CD4-positive, alpha-beta T cell treated with Interferon alpha-2 for 1 hour (primary cell): ENCODE measurements at regions not wholly inside any gene's neighbourhood (a gene's known extent, or its start where the extent isn't known, plus 50 kb on each side); places are given as distances from the start of the nearest gene placed in this dataset.
"Not testable (repeated sequence)": the region's sequence is repeated elsewhere in the genome, so short reads cannot be mapped to it uniquely, and the experiment has no call there.

Experiments
- DNase-seq, 2 donors: peaks; one replicate each; pipeline ENCODE4 v3.0.0-alpha.2; 2020 to 2022

DNA sequence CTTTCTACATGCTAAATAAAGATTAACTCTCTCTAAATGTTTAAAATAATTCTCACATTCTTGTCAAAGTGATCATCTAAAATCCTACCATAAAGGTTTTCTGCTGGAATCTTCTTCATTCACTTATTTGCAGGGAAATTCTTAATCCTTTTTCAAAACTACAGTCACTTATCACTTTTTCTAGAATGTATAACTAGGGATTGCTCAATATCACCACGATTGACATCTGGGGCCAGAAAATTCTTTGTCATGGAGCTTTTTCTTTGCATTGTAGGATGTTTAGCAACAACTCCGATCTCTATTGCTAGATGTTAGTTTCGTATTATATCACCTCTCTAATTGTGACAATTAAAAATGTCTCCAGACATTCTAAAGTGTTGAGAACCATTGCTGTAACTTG, 344.9 kb upstream of the PIK3R1 start:
- DNase-seq, result no peak

DNA sequence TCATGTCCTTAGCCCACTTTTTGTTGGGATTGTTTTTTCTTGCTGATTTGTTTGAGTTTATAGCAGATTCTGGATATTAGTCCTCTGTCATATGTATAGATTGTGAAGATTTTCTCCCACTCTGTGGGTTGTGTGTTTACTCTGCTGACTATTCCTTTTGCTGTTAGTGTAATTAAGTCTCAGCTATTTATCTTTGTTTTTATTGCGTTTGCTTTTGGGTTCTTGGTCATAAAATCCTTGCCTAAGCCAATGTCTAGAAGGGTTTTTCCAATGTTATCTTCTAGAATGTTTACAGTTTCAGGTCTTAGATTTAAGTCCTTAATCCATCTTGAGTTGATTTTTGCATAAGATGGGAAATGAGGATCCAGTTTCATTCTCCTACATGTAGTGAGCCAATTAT, 351.2 kb upstream of the PIK3R1 start:
- not testable (repeated sequence) for DNase-seq

DNA sequence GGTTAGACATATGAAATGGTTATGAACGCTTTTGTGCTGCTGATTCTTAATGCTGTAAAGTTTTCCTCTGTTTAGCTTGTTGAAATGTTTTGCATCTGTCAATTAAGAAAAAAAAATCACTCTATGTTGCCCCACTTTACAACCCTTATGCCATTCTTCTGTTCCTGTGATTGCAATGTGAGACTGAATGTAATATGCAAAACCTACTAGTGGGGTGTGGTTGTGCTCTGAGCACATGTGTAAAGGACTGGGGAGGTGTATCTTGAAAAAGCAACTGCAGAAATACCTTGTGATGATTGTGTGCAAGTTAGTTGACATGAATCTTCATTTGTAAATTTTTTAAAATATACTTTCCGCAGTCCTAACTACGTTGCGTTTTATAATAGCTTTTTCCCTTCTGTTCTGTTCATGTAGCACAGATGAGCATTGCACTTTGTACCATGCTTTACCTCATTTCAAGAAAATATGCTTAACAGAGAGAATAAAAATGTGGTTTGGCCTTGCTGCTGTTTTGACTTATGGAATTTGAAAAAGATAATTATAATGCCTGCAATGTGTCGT, 357.0 kb upstream of the PIK3R1 start:
- DNase-seq, result no peak

DNA sequence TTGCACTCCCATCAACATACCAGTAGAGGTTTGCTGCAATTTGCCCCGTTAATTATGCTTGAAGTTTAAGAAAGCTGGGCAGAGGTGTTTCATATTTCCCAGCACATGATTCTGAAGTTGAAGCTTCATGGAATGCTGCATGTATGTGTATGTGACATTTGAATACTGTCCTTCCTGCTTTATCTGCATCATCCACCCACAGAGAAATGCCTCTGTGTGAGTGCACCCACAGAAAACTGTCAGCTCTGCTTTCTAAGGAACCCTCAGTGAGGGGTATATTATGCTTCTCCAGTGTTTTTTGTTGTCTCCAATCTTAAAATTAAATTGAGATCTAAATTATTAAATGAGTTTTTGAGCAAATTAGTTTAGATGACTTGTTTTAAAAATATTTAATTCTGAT, 358.1 kb upstream of the PIK3R1 start:
- DNase-seq, result no peak

DNA sequence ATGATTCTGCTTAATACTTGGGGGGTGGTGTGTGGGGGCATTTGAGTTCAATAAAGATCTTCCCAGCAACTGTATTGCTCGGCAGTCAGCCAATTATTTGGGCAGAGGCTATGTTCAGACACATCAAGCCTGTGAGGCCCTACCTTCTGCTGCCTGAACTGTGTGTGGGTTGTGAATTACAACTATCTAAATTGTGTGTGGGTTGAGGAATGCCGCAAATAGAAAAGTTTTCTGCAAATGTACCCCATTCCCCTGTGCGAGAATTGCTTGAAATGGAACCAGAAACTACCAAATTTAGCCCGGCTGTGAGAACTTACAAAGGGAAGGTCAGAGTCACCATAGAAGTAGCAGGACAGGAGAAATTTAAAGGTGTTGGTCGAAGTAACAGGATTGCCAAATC, 360.0 kb upstream of the PIK3R1 start:
- DNase-seq, result no peak

DNA sequence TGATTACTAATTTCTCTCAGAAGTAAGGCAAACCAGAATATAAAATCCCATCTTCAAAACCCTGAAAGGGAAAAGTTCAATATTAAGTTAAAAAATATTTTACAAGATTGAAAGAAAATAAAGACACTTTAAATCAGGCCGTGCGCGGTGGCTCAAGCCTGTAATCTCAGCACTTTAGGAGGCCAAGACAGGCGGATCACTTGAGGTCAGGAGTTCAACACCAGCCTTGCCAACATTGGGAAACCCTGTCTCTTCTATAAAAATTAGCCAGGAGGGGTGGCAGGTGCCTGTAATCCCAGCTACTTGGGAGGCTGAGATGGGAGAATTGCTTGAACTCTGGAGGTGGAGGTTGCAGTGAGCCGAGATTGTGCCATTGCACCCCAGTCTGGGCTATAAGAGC, 364.6 kb upstream of the PIK3R1 start:
- DNase-seq, result not testable (repeated sequence)

DNA sequence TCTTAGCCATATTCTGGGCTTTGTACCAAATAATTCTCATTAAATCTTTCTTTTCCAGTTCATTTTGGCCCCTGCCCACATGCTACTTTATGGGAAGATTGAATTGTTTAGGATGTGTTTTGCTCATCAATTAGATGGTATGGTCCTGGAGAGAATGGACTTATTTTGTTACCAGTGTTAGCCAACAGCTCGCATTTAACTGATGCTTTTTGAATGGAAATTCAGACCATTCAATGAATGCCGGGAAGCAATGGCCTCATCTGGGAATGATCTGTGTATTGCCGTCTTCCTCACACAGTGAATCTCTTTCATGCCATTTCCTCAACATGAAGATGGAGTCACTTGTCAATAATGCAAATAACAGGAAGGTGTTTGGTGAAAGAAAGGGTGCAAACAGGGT, 370.6 kb upstream of the PIK3R1 start:
- no peak for DNase-seq

DNA sequence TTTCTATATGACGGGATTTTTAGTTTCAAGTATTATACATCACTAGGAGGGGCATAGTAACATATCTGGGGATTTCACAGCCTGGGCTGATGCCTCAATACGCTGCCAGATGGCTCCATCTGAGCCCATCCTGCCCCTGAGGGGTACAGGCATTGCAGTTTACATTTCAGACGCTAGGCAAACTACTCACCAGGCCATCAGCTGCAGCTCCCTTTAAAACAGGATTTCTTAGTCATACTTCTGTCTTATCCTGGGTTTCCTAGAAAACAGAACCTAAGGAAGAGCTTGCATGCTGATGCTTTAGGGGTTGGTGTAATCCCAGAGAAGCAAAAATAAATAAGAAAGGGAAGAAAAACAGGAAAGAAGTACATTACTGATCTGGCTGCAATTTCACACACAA, 372.8 kb upstream of the PIK3R1 start:
- DNase-seq, result no peak

DNA sequence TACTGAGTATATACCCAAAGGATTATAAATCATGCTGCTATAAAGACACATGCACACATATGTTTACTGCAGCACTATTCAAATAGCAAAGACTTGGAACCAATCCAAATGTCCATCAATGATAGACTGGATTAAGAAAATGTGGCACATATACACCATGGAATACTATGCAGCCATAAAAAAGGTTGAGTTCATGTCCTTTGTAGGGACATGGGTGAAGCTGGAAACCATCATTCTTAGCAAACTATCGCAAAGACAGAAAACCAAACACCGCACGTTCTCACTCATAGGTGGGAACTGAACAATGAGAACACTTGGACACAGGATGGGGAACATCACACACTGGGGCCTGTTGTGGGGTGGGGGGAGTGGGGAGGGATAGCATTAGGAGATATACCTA, 378.3 kb upstream of the PIK3R1 start:
- not testable (repeated sequence) for DNase-seq

DNA sequence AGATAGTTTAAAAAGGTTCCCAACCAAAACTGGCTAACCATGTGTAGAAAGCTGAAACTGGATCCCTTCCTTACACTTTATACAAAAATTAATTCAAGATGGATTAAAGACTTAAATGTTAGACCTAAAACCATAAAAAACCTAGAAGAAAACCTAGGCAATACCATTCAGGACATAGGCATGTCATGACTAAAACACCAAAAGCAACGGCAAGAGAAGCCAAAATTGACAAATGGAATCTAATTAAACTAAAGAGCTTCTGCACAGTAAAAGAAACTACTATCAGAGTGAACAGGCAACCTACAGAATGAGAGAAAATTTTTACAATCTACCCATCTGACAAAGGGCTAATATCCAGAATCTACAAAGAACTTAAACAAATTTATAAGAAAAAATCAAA, 379.1 kb upstream of the PIK3R1 start:
- DNase-seq, result not testable (repeated sequence)

DNA sequence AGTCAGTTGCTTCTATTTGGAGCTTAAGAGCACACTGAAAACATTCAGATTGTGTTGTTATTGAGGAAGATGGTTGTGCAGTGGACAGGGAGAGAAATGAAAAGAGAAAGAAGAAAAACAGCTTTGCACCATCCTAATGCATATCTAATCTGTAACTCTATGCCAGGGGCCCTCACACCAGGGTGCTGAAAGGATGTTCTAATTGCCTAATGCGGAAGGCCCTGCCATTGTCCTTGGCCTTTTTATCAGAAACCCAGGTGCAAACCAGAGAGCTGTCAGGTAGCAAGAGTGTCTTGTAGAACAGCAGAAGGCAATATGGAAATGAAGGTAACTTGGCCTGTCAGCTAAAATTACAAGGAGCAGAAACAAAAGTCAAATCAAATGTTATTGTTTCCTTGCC, 384.5 kb upstream of the PIK3R1 start:
- DNase-seq, result no peak

DNA sequence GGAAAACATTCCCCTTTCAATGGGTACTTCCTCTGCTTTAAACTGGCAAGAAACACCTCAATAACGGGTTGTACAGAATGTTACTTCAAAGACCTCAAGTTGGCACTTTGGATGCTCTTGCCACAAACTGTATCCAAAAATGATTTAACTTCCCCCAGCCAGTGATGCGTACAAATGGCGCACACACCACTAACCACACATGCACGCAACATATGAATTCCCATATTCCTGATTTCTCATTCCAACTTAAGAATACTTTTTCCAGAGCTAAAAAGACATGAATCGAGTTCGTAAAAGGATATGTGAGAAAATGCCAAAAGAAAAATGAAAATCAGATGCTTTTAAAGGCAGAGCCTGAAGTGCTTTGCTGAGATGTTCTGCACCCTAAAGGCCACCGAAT, 388.0 kb upstream of the PIK3R1 start:
- no peak for DNase-seq

DNA sequence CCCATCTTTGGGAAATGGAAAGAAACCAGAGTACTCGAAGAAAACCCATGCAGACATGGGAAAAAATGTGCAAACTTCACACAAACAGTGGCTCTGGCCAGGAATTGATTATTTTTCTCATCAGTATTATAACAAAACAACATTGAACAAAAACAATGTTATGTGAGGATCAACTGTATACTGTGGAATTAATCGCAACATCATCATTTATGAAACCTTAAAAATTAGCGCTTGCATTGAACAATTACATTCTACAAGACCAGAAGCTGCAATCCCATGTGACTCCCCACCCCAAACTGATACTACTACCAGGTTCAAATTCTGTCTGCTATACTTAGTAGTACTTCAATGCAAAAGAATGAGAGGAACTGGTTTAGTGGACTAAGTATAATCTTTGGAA, 390.7 kb upstream of the PIK3R1 start:
- DNase-seq, result no peak

DNA sequence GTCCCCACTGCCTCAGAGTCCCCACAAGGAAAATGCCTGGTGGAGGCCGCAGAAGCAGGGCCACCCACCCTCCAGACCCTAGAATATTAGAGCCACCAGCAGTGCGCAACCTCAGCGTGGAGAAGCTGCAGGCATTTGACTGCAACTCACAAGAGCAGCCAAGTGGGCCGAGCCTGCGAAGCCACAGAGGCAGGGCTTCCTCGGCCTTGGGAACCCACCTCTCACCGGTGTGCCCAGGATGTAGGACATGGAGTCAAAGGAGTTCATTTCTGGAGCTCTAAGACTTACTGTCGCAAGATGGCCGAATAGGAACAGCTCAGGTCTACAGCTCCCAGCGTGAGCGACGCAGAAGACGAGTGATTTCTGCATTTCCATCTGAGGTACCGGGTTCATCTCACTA, 397.9 kb upstream of the PIK3R1 start:
- no peak for DNase-seq

DNA sequence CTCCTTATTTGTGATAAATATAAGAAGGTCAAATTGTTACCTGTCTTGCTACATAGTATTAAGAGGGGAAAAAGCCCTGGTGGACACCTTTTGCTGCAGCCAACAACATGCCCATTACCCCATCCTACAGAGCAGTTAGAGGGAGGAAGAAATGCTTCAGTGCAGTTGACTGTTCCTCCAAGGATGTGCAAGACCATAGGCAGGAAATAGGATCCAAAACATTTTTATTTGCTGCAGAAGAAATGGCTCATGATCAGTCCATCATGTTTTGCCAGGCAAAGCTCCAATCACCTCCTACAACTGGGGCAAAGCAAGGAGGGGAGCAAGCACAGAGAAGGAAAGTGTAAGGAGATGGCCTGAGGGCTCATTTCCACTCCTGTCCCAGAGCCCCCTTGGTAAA, 399.1 kb upstream of the PIK3R1 start:
- no peak for DNase-seq

DNA sequence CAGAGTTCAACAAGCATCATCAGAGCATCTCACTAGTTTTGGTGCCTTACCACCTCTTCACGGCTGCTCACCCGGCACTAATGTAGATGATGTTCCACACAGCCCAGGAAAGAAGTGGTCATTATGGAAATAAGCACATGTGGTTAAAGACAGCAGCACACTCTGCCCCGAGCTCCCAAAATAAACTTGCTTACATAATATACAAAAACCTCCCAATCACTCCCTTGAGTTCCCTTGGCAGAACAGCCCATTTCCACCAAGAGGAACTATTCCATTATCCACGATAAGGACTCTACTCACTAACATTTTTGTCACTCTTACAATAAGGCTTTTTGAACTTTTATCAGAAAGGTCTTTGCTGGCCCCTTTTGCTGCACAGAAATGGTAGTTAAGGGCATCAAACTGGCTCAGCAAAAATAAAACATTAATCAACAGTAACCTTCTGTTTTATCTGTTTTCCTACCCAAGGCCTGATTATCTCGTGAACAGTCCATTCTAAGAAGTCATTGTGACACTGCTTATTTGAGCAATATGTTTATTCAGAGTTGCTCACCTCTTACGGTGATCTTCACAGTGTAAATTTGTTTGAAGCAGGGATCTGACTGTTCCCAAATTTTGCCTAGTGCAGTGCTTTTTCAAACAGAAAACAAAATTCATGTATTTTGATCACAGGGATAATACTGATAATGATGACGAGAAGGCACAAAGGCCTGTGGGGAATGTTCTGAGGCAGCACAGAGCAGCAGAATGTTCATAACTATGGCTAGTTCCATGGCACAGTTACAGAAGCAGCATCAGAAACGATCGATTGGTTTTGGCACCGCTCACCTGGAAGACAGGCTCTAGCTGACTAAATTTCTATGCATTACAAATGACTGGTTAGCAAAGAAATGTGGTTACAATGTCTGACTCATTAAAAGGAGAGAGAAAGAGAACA, 399.8 kb upstream of the PIK3R1 start:
- no peak for DNase-seq

DNA sequence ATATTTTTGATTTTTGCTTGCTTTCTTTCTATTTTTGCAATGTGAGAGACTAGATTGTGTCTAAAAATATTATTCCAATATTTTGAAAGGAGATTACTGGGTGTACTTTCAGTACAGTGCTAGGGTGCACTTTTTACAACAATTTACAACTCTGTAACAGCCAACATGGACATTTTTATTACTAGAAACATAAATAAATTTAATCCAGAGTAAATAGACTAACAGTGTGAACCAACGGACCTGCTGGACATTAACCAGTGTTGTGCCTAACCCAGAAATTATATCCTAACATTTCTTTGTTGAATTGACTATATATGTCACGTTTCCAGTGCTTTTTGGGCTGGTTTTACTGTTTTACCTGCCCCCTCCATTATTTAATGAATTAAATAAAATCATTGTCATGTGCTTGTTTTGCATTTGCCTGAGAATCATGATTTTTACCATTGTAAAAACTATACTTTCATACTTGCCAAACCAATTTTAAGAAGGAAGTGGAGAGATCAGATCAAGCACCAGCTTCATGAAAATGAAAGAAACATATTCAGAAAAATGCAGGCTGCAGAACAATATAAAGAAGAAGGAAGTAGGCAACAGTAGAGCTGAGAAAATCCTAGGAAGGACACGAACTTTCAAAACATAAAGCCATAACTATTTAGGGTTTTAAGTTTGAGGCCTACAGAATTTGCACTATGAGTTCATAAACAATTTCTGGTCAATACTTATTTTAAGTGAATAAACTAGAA, 400.8 kb upstream of the PIK3R1 start:
- DNase-seq, result no peak

DNA sequence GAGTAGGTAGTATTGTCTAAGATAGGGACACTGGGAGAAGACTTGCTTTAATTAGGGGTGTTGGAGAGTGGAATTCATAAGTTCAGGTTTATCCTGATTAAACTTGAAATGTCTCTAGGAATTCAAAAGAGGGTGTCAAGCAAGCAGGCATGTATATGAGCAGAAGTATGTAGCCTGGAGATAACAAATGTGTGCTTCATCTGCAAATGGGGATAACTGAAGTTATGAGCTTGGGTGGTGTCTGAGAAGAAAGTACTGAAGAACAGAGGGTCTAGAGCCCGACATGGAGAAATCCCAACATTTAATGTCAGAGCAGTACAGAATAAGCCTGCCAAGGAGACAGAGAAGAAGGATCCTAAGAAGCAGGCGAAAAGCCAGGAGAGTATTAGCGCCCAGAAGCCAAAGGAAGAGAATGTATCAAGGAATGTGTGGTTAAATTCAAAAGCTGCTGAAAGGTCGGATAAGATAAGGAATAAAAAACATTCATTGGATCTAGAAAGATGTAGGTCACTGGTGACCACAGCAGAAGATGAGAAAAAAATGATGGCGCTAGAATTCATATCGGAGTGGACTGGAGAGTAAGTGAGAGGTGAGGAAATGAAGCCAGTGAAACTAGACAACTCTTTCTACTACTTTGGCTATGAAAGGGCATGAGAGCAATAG, 401.5 kb upstream of the PIK3R1 start:
- DNase-seq, result no peak

DNA sequence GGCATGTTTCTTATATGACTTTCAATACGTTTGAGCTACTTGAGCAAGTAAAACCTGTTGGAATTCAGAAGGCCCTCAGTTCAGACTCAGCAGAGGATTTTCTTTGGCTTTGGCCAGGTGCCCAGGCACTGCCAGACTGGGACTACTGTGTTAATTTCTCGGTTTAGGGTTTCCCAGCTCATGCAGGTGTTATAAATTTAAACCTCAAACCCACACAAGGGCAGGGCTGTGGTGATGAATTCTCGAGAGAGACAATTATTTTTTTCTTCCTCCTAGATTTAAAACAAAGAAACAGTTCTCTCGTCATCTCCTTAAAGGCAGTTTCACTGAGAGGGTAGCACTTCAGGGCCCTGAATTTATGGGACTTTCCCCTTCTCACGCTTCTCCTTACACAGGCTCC, 406.0 kb upstream of the PIK3R1 start:
- peak in 1 of 2 donors; percentile 1 for DNase-seq

DNA sequence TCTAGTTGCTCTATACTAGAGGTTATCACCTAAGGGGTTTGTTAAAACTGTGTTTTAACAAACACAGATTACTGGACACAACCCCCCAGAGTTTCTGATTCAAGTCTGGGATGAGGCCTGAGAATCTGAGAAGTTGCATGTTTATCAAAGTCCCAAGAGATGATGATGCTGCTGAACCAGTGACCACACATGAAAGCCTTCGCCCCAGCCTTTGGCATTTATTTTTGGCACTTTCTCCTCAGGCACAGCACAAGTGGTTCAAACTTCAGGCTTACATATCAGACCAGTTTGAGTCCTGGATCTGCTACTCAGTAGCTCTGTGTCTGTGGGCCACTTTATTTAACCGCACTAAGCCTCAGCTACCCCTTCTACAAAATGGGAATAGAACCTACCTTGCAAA, 407.2 kb upstream of the PIK3R1 start:
- no peak for DNase-seq

DNA sequence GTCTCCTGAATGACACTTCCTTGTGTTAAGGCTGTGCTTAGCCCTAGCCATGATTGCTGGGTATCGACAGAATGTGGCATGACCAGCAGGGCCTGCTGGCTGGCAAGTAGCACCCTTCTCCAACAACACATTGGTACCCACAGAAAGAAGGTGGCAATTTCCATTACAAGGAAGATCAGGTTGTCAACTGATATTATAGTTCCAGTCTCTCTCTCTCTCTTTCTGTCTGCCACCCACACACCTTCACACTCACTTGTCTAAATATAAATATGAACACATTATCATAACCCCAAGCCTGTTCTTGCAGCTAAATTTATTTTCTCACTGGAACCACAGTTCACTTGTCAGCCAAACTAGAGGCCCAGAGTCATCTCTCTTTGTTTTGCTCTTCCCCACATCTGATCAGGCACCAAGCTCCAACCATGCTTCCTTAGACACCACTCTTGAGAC, 408.1 kb upstream of the PIK3R1 start:
- DNase-seq, result no peak

DNA sequence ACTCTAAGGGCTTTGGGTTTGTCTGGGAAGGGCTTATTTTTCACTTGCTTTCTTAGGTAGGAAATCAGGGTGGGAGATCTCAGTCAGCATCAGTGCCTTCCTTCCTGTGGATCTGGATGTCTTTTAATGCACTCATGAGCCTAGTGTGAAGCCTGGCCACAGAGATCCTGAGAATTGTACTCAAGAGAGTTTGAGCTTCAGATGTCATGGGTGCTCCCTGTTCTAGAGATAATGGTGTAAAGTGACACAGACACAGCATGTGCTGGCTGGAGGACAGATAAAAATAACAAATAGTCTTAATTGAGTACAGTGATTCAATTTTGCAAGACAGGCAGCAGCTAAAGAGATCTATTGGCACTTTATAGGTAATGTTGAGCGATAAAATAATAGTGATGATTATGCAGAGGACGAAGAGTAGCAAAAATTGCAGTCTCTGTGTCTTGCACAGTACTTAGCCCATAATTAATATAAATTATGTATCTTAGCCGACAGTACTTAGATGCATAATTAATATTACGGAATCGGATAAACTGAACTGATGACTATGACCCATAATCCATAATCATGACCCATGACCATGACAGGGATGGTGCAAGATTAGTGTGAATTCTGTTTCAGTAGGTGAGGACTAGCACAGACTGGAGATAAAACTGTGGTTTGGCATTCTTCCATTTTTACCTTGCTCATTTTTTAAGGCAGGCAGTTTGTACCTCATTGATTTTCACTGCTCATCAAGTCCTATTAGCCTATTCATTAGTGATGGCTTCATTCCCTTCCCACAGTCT, 408.7 kb upstream of the PIK3R1 start:
- DNase-seq, result no peak
